Mucosa of rectum (tissue), 2 donors: ENCODE measurements at regions not wholly inside any gene's neighbourhood (a gene's known extent, or its start where the extent isn't known, plus 50 kb on each side); places are given as distances from the start of the nearest gene placed in this dataset.

Source experiments
- H3K27ac ChIP-seq, 2 donors: one replicate each; pipeline ENCODE4 v1.7.0; 2013; ENCODE audit warnings: inconsistent platforms in 2 of 2, low read depth in 2 of 2, low read length in 2 of 2
- H3K27me3 ChIP-seq, 2 donors: one replicate each; pipeline ENCODE4 v1.7.0; 2013; ENCODE audit warnings: low read length in 2 of 2; ENCODE audit not compliant: control insufficient read depth in 2 of 2, insufficient read depth in 2 of 2
- H3K36me3 ChIP-seq, 2 donors: one replicate each; pipeline ENCODE4 v1.7.0; 2013; ENCODE audit warnings: low read length in 2 of 2; ENCODE audit not compliant: control insufficient read depth in 2 of 2, insufficient read depth in 2 of 2
- H3K4me1 ChIP-seq, 2 donors: one replicate each; pipeline ENCODE4 v1.7.0; 2013; ENCODE audit warnings: low read length in 2 of 2, mild to moderate bottlenecking in 1 of 2; ENCODE audit not compliant: control insufficient read depth in 2 of 2, insufficient read depth in 2 of 2
- H3K4me3 ChIP-seq, 2 donors: one replicate each; pipeline ENCODE4 v1.7.0; 2013; ENCODE audit warnings: low read length in 2 of 2
- H3K9ac ChIP-seq, 2 donors: one replicate each; pipeline ENCODE4 v1.7.0; 2013; ENCODE audit warnings: low read length in 2 of 2, low read depth in 1 of 2, mild to moderate bottlenecking in 1 of 2
- H3K9me3 ChIP-seq, 2 donors: one replicate each; pipeline ENCODE4 v1.7.0; 2013; ENCODE audit warnings: low read length in 2 of 2; ENCODE audit not compliant: control insufficient read depth in 2 of 2
- donor health status: healthy.
- donor health status: Normal muscosa, but diverticular disease.

GRCh38 chr3:137222736-137223225 lies 265.0 kb downstream of the IL20RB start:
- Histone ChIP-seq H3K27ac (no peak overlapping the region), H3K27me3 (no peaks in the 10 kb centered on the region), H3K4me3 (no peak overlapping the region), H3K9me3 (no peaks in the 10 kb centered on the region), H3K9ac (no peak overlapping the region), H3K4me1 (no peaks in the 10 kb centered on the region), H3K36me3 (no peaks in the 10 kb centered on the region)

- H3K4me3 ChIP-seq: no peak overlapping the region
- H3K9ac ChIP-seq: no peak overlapping the region
- H3K36me3 ChIP-seq: no peaks in the 10 kb centered on the region
- H3K27me3 ChIP-seq: no peaks in the 10 kb centered on the region
- H3K4me1 ChIP-seq: no peaks in the 10 kb centered on the region
- H3K27ac ChIP-seq: no peak overlapping the region
- no peaks in the 10 kb centered on the region for H3K9me3 ChIP-seq
These were observed 266.7 kb downstream of the IL20RB start for GRCh38 chr3:137224464-137224863.

- no peak overlapping the region for H3K27ac ChIP-seq
- no peaks in the 10 kb centered on the region for H3K4me1 ChIP-seq
- no peak overlapping the region for H3K9ac ChIP-seq
- no peaks in the 10 kb centered on the region for H3K27me3 ChIP-seq
- H3K36me3 ChIP-seq: no peaks in the 10 kb centered on the region
- H3K9me3 ChIP-seq: no peaks in the 10 kb centered on the region
- H3K4me3 ChIP-seq: no peak overlapping the region
These were observed 285.1 kb downstream of the IL20RB start for GRCh38 chr3:137242836-137243400.

GRCh38 chr3:137246491-137246890 lies 288.7 kb downstream of the IL20RB start:
- Histone ChIP-seq H3K9ac (no peak overlapping the region), H3K27ac (no peak overlapping the region), H3K9me3 (no peaks in the 10 kb centered on the region)

GRCh38 chr3:137249311-137249940 lies 291.6 kb downstream of the IL20RB start:
- H3K9ac ChIP-seq: no peak overlapping the region
- no peaks in the 10 kb centered on the region for H3K9me3 ChIP-seq
- H3K4me3 ChIP-seq: no peak overlapping the region
- no peak overlapping the region for H3K27ac ChIP-seq
- no peaks in the 10 kb centered on the region for H3K36me3 ChIP-seq
- no peaks in the 10 kb centered on the region for H3K4me1 ChIP-seq
- no peaks in the 10 kb centered on the region for H3K27me3 ChIP-seq

More at GRCh38 chr3:137246491-137246890, 288.7 kb downstream of the IL20RB start:
- Histone ChIP-seq H3K4me1 (no peaks in the 10 kb centered on the region), H3K27me3 (no peaks in the 10 kb centered on the region), H3K4me3 (no peak overlapping the region), H3K36me3 (no peaks in the 10 kb centered on the region)

GRCh38 chr3:137259089-137259488 lies 301.3 kb downstream of the IL20RB start:
- H3K4me3 ChIP-seq: no peak overlapping the region
- no peaks in the 10 kb centered on the region for H3K36me3 ChIP-seq
- no peak overlapping the region for H3K27ac ChIP-seq
- no peaks in the 10 kb centered on the region for H3K27me3 ChIP-seq
- H3K9ac ChIP-seq: no peak overlapping the region
- no peaks in the 10 kb centered on the region for H3K9me3 ChIP-seq
- no peaks in the 10 kb centered on the region for H3K4me1 ChIP-seq

- H3K4me1 ChIP-seq: no peaks in the 10 kb centered on the region
- H3K9me3 ChIP-seq: no peaks in the 10 kb centered on the region
- no peaks in the 10 kb centered on the region for H3K36me3 ChIP-seq
These were observed 301.9 kb downstream of the IL20RB start for GRCh38 chr3:137259701-137260100.

GRCh38 chr3:137264071-137264820 lies 306.5 kb downstream of the IL20RB start:
- Histone ChIP-seq H3K4me3 (no peak overlapping the region), H3K9ac (no peak overlapping the region), H3K9me3 (no peaks in the 10 kb centered on the region), H3K36me3 (no peaks in the 10 kb centered on the region), H3K27ac (no peak overlapping the region), H3K4me1 (no peaks in the 10 kb centered on the region), H3K27me3 (no peaks in the 10 kb centered on the region)

More at GRCh38 chr3:137259701-137260100, 301.9 kb downstream of the IL20RB start:
- H3K4me3 ChIP-seq: no peak overlapping the region
- no peak overlapping the region for H3K9ac ChIP-seq
- H3K27me3 ChIP-seq: no peaks in the 10 kb centered on the region
- H3K27ac ChIP-seq: no peak overlapping the region

GRCh38 chr3:137264843-137265330 lies 307.1 kb downstream of the IL20RB start:
- Histone ChIP-seq H3K4me1 (no peaks in the 10 kb centered on the region), H3K27ac (no peak overlapping the region), H3K4me3 (no peak overlapping the region), H3K36me3 (no peaks in the 10 kb centered on the region), H3K9me3 (no peaks in the 10 kb centered on the region), H3K9ac (no peak overlapping the region), H3K27me3 (no peaks in the 10 kb centered on the region)

- no peaks in the 10 kb centered on the region for H3K4me1 ChIP-seq
- no peaks in the 10 kb centered on the region for H3K36me3 ChIP-seq
These were observed 325.1 kb downstream of the IL20RB start for GRCh38 chr3:137282871-137283270.

More at GRCh38 chr3:137282871-137283270, 325.1 kb downstream of the IL20RB start:
- no peaks in the 10 kb centered on the region for H3K9me3 ChIP-seq
- H3K4me3 ChIP-seq: no peak overlapping the region
- no peak overlapping the region for H3K9ac ChIP-seq
- no peak overlapping the region for H3K27ac ChIP-seq
- H3K27me3 ChIP-seq: no peaks in the 10 kb centered on the region
